ENCODE measurements at regions not wholly inside any gene's neighbourhood (a gene's known extent, or its start where the extent isn't known, plus 50 kb on each side); places are given as distances from the start of the nearest gene placed in this dataset.

DNA sequence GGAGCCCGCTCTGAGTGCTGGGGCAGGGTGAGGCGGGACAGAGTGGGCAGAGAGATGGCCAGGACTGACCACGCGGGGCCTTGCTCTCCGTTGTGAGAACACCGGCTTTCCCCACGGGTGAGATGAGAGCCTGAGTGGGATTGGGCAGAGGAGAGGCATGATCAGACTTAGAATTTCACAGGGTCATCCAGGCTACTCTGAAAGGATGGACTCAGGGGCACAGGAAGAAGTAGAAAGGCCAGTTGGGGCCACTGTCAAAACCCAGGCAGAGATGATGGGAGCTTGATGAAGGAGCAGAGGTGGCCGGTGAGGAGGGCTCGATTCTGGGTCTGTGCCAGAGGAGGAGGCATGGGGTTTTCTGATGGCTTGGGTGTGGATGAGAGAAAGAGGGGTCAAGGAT lies 63.8 kb upstream of the NUP50 start:
- no peak for DNase-seq (ENCODE audit: extremely low read depth, low read depth)
- H3K4me3 ChIP-seq (replicated peaks; ENCODE audit: low read depth, low read length), result no peak overlapping the region
- TF ChIP-seq, protein P1, sequence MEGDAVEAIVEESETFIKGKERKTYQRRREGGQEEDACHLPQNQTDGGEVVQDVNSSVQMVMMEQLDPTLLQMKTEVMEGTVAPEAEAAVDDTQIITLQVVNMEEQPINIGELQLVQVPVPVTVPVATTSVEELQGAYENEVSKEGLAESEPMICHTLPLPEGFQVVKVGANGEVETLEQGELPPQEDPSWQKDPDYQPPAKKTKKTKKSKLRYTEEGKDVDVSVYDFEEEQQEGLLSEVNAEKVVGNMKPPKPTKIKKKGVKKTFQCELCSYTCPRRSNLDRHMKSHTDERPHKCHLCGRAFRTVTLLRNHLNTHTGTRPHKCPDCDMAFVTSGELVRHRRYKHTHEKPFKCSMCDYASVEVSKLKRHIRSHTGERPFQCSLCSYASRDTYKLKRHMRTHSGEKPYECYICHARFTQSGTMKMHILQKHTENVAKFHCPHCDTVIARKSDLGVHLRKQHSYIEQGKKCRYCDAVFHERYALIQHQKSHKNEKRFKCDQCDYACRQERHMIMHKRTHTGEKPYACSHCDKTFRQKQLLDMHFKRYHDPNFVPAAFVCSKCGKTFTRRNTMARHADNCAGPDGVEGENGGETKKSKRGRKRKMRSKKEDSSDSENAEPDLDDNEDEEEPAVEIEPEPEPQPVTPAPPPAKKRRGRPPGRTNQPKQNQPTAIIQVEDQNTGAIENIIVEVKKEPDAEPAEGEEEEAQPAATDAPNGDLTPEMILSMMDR (IDR thresholded peaks at IDR 0.05; ENCODE audit: low read depth, low read length, missing control alignments), result no peak

DNA sequence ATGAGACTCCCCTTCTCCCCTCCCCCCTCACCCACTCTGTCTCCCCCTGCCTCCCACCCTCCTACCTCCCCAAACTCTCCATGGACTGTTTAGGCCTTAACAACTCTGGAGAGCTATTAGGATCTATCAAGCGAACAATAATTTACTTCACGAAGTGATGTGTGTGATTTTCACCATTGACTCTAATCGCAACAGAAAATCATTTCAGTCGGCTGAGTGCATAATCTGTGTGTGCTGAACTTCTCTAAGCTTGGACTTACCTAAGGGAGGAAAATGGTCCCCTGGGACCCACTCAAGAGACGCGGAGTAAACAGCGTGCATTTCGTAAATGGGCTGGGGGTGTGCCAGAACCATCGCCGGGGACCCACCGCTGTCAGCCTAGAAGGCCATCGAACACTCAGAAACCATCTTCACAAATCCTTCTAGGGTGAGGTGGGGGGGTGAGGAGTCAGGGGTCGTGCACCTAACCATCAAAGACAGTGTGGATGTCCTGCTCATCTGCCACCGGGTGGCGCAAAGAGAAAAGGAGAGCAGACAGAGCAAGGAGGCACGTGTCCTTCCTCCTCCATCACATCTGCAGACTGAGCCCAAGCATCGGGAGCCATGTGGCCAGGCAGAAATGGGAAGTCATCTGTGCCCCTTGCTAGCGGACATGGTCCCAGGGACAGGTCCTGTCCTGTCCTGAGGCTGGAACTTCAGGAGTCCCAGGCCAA lies 62.1 kb upstream of the NUP50 start:
- H3K4me3 ChIP-seq (replicated peaks; ENCODE audit: low read depth, low read length), result no peak overlapping the region
- TF ChIP-seq, protein P1 (IDR thresholded peaks at IDR 0.05; ENCODE audit: low read depth, low read length, missing control alignments), result peak; percentile 68
- DNase-seq (ENCODE audit: extremely low read depth, low read depth), result peak; percentile 57

DNA sequence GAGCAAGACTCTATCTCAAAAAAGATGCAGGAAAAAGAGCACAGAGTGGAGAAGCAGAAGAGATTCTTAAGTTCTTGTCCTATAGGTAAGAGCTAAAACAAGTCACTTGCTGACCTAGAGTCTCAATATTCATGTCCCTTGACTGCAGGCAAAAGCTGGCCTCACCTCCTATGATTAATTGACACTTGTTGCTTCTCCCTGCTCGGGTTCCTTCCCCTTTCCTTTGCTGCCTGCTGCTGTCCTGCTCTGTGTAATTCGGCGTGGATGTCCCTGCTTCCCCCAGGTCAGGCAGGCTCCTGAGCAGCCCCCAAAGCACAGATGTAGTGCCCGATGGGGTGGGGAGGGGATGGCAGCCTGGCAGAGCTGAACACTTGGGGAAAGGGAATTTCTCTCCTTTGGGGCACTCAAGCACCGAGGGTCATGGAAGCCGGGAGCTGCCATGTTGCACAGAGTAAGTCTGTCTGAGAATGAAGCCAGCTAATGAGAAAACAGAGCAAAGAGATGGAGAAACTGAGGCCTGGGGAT lies 60.8 kb upstream of the NUP50 start:
- TF ChIP-seq, protein P1 (IDR thresholded peaks at IDR 0.05; ENCODE audit: low read depth, low read length, missing control alignments), result no peak
- DNase-seq (ENCODE audit: extremely low read depth, low read depth), result no peak

DNA sequence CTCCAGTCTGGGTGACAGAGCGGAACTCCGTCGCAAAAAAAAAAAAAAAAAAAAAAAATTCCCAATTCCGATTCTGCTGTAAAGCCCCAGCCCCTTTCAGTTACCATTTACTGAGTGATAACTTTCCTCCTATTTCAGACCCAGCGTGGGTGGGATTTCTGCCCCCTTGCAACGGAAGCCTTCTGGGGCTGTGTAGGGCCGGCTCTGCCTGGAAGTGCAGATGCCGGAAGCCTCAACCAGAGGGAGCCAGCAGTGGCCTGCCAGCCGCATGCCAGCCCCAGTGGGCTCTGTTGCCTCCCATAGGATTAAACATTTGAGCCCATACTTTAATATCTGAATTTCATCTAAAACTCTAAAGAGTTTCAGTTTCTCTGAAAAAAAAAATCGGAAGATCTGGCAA lies 60.0 kb upstream of the NUP50 start:
- TF ChIP-seq, protein P1 (IDR thresholded peaks at IDR 0.05; ENCODE audit: low read depth, low read length, missing control alignments), result peak; percentile 4
- DNase-seq (ENCODE audit: extremely low read depth, low read depth), result no peak
- no peak overlapping the region for H3K4me3 ChIP-seq (replicated peaks; ENCODE audit: low read depth, low read length)

More for the DNA sequence above, 60.8 kb upstream of the NUP50 start:
- H3K4me3 ChIP-seq (replicated peaks; ENCODE audit: low read depth, low read length), result no peak overlapping the region

DNA sequence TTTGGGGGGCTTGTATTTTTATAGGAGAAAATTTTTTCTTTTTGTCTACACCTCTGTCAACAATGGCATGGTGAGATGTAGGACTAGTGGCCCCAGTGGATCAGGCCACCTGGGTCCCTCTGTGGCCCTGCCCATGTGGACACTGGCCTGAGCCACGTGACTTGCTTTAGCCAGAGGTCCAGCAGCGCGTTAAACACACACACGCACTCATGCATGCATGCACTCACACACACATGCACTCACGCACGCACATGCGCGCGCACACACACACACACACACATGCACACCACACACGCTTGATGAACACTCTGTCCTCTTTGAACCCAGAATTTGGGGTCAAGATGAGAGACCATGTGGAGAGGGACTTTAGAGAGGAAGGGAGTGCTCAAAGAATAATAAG lies 59.4 kb upstream of the NUP50 start:
- no peak for DNase-seq (ENCODE audit: extremely low read depth, low read depth)
- no peak overlapping the region for H3K4me3 ChIP-seq (replicated peaks; ENCODE audit: low read depth, low read length)
- TF ChIP-seq, protein P1 (IDR thresholded peaks at IDR 0.05; ENCODE audit: low read depth, low read length, missing control alignments), result no peak

DNA sequence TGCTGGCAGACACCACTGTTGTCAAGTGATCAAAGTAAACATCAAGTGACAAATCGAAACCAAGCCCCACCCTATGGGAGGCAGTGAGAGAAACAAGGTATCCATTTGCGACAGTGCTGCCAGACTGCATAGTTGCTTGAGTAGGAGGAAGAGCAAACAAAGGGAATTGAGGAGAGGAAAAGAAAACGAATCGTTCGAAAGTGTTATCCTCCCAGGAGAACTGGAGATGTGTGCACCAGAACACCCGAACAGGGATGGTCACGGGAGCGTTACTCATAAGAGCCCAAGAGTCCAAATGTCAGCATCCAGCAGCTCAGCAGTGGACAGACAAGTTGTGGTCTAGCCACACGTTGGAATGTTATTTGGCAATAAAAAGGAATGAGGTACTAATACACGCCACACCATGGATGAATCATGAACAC lies 58.4 kb upstream of the NUP50 start:
- DNase-seq (ENCODE audit: extremely low read depth, low read depth), result no peak
- TF ChIP-seq, protein P1 (IDR thresholded peaks at IDR 0.05; ENCODE audit: low read depth, low read length, missing control alignments), result no peak
- no peak overlapping the region for H3K4me3 ChIP-seq (replicated peaks; ENCODE audit: low read depth, low read length)

Data from HFF-Myc (cell line).